Loucy (cell line): ENCODE measurements at regions not wholly inside any gene's neighbourhood (a gene's known extent, or its start where the extent isn't known, plus 50 kb on each side); places are given as distances from the start of the nearest gene placed in this dataset.

ENCODE experiments used
- EZH2phosphoT487 ChIP-seq: fragments of 200-600 bp; IDR thresholded peaks from 2 replicates; pipeline ENCODE4 v1.6.1; 2018; ENCODE audit warnings: antibody characterized with exemption, mild to moderate bottlenecking, moderate library complexity, borderline replicate concordance
- TF ChIP-seq, protein P1 (sequence below): fragments of 200-600 bp; sonication (generic); conservative IDR thresholded peaks from 2 replicates; pipeline ENCODE4 v1.5.1; 2014; ENCODE audit warnings: mild to moderate bottlenecking, antibody characterized with exemption, low read length

- TF ChIP-seq, protein P1, sequence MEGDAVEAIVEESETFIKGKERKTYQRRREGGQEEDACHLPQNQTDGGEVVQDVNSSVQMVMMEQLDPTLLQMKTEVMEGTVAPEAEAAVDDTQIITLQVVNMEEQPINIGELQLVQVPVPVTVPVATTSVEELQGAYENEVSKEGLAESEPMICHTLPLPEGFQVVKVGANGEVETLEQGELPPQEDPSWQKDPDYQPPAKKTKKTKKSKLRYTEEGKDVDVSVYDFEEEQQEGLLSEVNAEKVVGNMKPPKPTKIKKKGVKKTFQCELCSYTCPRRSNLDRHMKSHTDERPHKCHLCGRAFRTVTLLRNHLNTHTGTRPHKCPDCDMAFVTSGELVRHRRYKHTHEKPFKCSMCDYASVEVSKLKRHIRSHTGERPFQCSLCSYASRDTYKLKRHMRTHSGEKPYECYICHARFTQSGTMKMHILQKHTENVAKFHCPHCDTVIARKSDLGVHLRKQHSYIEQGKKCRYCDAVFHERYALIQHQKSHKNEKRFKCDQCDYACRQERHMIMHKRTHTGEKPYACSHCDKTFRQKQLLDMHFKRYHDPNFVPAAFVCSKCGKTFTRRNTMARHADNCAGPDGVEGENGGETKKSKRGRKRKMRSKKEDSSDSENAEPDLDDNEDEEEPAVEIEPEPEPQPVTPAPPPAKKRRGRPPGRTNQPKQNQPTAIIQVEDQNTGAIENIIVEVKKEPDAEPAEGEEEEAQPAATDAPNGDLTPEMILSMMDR = no peak
- no peak for TF ChIP-seq EZH2phosphoT487
These were observed 1106.8 kb downstream of the AACS start for GRCh38 chr12:126171937-126172559.
